ENCODE measurements at regions not wholly inside any gene's neighbourhood (a gene's known extent, or its start where the extent isn't known, plus 50 kb on each side); places are given as distances from the start of the nearest gene placed in this dataset.
A peak's percentile ranks its signal among the peaks of the same experiment; 100 is the strongest.

DNA sequence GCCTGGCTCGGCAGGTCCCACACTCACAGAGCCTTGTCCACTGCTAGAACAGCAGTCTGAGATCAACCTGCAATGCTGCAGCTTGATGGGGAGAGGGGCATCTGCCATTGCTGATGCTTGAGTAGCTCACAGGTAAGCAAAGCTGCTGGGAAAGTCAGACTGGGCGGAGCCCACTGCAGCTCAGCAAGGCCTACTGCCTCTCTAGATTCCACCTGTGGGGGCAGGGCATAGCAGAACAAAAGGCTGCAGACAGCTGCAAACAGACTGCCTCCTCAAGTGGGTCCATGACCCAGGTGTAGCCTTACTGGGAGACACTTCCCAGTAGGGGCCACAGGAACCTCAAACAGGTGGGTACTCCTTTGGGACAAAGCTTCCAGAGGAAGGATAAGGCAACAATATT is 110.6 kb upstream of the ADAMTS3 start:
- H3K4me1 ChIP-seq: no peaks in the 10 kb centered on the region
- no peak overlapping the region for H3K27ac ChIP-seq
- H3K36me3 ChIP-seq (replicated peaks in 1 of 2; ENCODE audit: insufficient read depth in 1 of 2, low read depth in 2 of 2): no peaks in the 10 kb centered on the region
- ATAC-seq (no peak), DNase-seq (no peak)
- intact Hi-C loops (cut with DNase I): no loop called here
- no peaks in the 10 kb centered on the region for H3K9me3 ChIP-seq
- no peaks in the 10 kb centered on the region for H3K27me3 ChIP-seq
- no peak overlapping the region for H3K4me3 ChIP-seq
- WGBS, 2 donors: 53% methylated on average over 2 of the region's 2 CpGs; no CpG with 5 or more reads in 1 of the 2 donors
- TF ChIP-seq, protein P1, sequence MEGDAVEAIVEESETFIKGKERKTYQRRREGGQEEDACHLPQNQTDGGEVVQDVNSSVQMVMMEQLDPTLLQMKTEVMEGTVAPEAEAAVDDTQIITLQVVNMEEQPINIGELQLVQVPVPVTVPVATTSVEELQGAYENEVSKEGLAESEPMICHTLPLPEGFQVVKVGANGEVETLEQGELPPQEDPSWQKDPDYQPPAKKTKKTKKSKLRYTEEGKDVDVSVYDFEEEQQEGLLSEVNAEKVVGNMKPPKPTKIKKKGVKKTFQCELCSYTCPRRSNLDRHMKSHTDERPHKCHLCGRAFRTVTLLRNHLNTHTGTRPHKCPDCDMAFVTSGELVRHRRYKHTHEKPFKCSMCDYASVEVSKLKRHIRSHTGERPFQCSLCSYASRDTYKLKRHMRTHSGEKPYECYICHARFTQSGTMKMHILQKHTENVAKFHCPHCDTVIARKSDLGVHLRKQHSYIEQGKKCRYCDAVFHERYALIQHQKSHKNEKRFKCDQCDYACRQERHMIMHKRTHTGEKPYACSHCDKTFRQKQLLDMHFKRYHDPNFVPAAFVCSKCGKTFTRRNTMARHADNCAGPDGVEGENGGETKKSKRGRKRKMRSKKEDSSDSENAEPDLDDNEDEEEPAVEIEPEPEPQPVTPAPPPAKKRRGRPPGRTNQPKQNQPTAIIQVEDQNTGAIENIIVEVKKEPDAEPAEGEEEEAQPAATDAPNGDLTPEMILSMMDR (IDR thresholded peaks at IDR 0.05): no peak
- no peak for TF ChIP-seq POLR2A (IDR thresholded peaks at IDR 0.05)

DNA sequence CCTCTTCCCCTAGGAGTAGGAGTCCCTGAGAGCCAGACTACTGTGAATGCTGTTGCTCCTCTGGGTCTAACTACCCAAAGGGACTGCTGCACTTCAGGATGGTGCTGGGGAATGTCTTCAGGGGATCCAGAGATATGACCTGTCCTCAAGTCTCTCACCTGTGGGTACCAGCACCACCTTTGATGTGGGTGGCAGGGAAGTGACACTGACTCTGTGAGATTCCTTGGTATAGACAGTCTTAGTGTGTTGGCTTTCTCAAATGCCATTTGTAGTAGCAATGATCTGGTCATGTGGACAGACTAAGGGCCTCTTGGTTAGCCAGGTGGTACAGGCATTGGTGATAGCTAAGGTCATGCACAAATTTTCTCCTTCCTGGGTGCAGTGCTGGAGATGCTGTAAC is 108.9 kb upstream of the ADAMTS3 start:
- Histone ChIP-seq H3K4me1 (no peaks in the 10 kb centered on the region), H3K9me3 (no peaks in the 10 kb centered on the region), H3K36me3 (replicated peaks in 1 of 2; ENCODE audit: insufficient read depth in 1 of 2, low read depth in 2 of 2) (no peaks in the 10 kb centered on the region), H3K27me3 (no peaks in the 10 kb centered on the region), H3K27ac (no peak overlapping the region), H3K4me3 (no peak overlapping the region)
- intact Hi-C loops (cut with DNase I): no loop called here
- no peak for DNase-seq
- TF ChIP-seq, protein P1 (IDR thresholded peaks at IDR 0.05): no peak
- no peak for TF ChIP-seq POLR2A (IDR thresholded peaks at IDR 0.05)
- ATAC-seq: no peak

- no peaks in the 10 kb centered on the region for H3K36me3 ChIP-seq (replicated peaks in 1 of 2; ENCODE audit: insufficient read depth in 1 of 2, low read depth in 2 of 2)
- TF ChIP-seq POLR2A (IDR thresholded peaks at IDR 0.05): no peak
- TF ChIP-seq, protein P1 (IDR thresholded peaks at IDR 0.05): no peak
- no peak overlapping the region for H3K27ac ChIP-seq
- H3K9me3 ChIP-seq: no peaks in the 10 kb centered on the region
- no peaks in the 10 kb centered on the region for H3K4me1 ChIP-seq
- no peak overlapping the region for H3K4me3 ChIP-seq
- DNase-seq (peak; percentile 15 to 56 (median 33)), ATAC-seq (no peak)
- intact Hi-C loops (cut with DNase I): no loop called here
- WGBS, 2 donors: 54 to 60% methylated on average over 4 of the region's 4 CpGs
- H3K27me3 ChIP-seq: no peaks in the 10 kb centered on the region
Measured at GRCh38 chr4:72677265-72677664, 108.2 kb upstream of the ADAMTS3 start.

DNA sequence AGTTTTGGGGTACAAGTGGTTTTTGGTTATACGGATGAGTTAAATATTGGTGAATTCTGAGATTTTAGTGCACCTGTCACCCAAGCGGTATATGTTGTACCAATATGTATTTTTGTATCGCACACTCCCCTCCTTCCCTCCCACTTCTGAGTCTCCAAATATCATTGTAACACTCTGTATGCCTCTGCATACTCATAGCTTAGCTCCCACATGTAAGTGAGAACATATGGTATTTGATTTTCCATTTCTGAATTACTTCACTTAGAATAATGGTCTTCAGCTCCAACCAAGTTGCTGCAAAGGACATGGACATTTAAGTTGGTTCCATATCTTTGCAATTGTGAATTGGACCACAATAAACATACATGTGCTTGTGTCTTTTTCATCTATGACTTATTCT is 103.0 kb upstream of the ADAMTS3 start:
- no peaks in the 10 kb centered on the region for H3K4me1 ChIP-seq
- ATAC-seq (no peak), DNase-seq (no peak)
- WGBS, 2 donors: 89 to 90% methylated on average over 3 of the region's 3 CpGs
- H3K9me3 ChIP-seq: no peaks in the 10 kb centered on the region
- H3K27me3 ChIP-seq: no peaks in the 10 kb centered on the region
- no peak overlapping the region for H3K27ac ChIP-seq
- no peak overlapping the region for H3K4me3 ChIP-seq
- intact Hi-C loops (cut with DNase I): no loop called here
- no peaks in the 10 kb centered on the region for H3K36me3 ChIP-seq (replicated peaks in 1 of 2; ENCODE audit: insufficient read depth in 1 of 2, low read depth in 2 of 2)
- TF ChIP-seq, protein P1 (IDR thresholded peaks at IDR 0.05): no peak
- TF ChIP-seq POLR2A (IDR thresholded peaks at IDR 0.05): no peak

DNA sequence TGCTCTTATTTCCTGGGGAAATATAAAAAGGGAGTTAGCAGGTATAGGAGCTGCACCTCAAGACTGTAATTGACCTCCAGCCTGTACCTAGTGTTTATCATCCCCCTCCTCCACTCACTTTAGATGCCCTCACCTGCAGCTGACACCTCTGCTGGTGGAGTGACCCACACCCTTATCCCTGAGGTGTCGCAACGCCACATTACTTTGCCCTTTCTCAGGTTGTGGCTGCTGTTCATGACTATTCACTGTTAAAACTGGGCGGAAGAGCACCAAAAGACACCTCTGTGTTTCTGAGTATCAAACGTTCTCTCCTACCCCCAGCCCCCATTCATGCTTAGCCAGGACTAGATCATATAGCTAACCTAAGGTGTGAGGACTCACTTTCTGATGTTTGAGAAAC is 101.5 kb upstream of the ADAMTS3 start:
- H3K9me3 ChIP-seq: no peaks in the 10 kb centered on the region
- ATAC-seq (no peak), DNase-seq (no peak)
- H3K27ac ChIP-seq: no peak overlapping the region
- H3K27me3 ChIP-seq: no peaks in the 10 kb centered on the region
- 71 to 75% methylated on average over 4 of the region's 4 CpGs for WGBS, 2 donors
- H3K36me3 ChIP-seq (replicated peaks in 1 of 2; ENCODE audit: insufficient read depth in 1 of 2, low read depth in 2 of 2): no peaks in the 10 kb centered on the region
- no peaks in the 10 kb centered on the region for H3K4me1 ChIP-seq
- intact Hi-C loops (cut with DNase I): no loop called here
- no peak overlapping the region for H3K4me3 ChIP-seq
- no peak for TF ChIP-seq POLR2A (IDR thresholded peaks at IDR 0.05)
- TF ChIP-seq, protein P1 (IDR thresholded peaks at IDR 0.05): no peak

Measured in body of pancreas (tissue), 4 donors.